ENCODE measurements at regions not wholly inside any gene's neighbourhood (a gene's known extent, or its start where the extent isn't known, plus 50 kb on each side); places are given as distances from the start of the nearest gene placed in this dataset.

GRCh38 chr19:46546194-46546896, 50.7 kb upstream of the PNMA8B start:
- intact Hi-C loops (cut with micrococcal nuclease; ENCODE audit: unreplicated experiment), result no loop called here
- POLR2A ChIA-PET, result no interaction called here
- no peak for TF ChIP-seq CTCF (IDR thresholded peaks at IDR 0.05; ENCODE audit: insufficient read depth in 1 of 2, low read depth in 1 of 2, low read length in 1 of 2, severe bottlenecking in 1 of 2, unreplicated experiment in 1 of 2)

GRCh38 chr19:46550684-46551083, 50.4 kb upstream of the CALM3 start:
- no TSS peak for BruUV-seq (replicated peaks)
- Histone ChIP-seq H3K4me3 (ENCODE audit: low read depth, low read length) (no peak overlapping the region), H3K4me1 (peaks cover 8% of the 10 kb centered on the region), H3K27me3 (replicated peaks; ENCODE audit: control insufficient read depth, insufficient read depth, low read length) (no peaks in the 10 kb centered on the region), H3K9me3 (peaks cover 35% of the 10 kb centered on the region), H3K36me3 (ENCODE audit: control insufficient read depth, insufficient read depth, low read length) (no peaks in the 10 kb centered on the region)
- H3K27me3 Mint-ChIP-seq (ENCODE audit: insufficient read depth, unreplicated experiment), result peaks cover 4% of the 10 kb centered on the region
- no peak overlapping the region for H3K27ac Mint-ChIP-seq (ENCODE audit: unreplicated experiment)
- H3K36me3 Mint-ChIP-seq (ENCODE audit: insufficient read depth, unreplicated experiment), result peaks cover 5% of the 10 kb centered on the region
- no peak for TF ChIP-seq CTCF (IDR thresholded peaks at IDR 0.05; ENCODE audit: insufficient read depth in 1 of 2, low read depth in 1 of 2, low read length in 1 of 2, severe bottlenecking in 1 of 2, unreplicated experiment in 1 of 2)
- CTCF ChIA-PET, result interaction anchor here (1.1 kb wide), 1 partner anchor 13 kb away, joined by 4 read pairs; no protein-coding TSS in a partner anchor
- H3K4me3 Mint-ChIP-seq (ENCODE audit: unreplicated experiment), result no peak overlapping the region
- POLR2A ChIA-PET, result no interaction called here
- no peak for DNase-seq
- H3K9me3 Mint-ChIP-seq (ENCODE audit: unreplicated experiment), result peaks cover 38% of the 10 kb centered on the region
- H3K4me1 Mint-ChIP-seq (ENCODE audit: low read depth, unreplicated experiment), result no peaks in the 10 kb centered on the region
- intact Hi-C loops (cut with micrococcal nuclease; ENCODE audit: unreplicated experiment), result no loop called here

More at GRCh38 chr19:46546194-46546896, 50.7 kb upstream of the PNMA8B start:
- H3K36me3 ChIP-seq (ENCODE audit: control insufficient read depth, insufficient read depth, low read length), result no peaks in the 10 kb centered on the region
- Mint-ChIP-seq H3K4me1 (ENCODE audit: low read depth, unreplicated experiment) (no peaks in the 10 kb centered on the region), H3K9me3 (ENCODE audit: unreplicated experiment) (peaks cover 21% of the 10 kb centered on the region), H3K27ac (ENCODE audit: unreplicated experiment) (no peak overlapping the region), H3K4me3 (ENCODE audit: unreplicated experiment) (no peak overlapping the region), H3K36me3 (ENCODE audit: insufficient read depth, unreplicated experiment) (peaks cover 5% of the 10 kb centered on the region), H3K27me3 (ENCODE audit: insufficient read depth, unreplicated experiment) (no peaks in the 10 kb centered on the region)
- H3K4me3 ChIP-seq (ENCODE audit: low read depth, low read length), result no peak overlapping the region
- DNase-seq, result peak; percentile 79 to 80
- CTCF ChIA-PET, result interaction anchor here (0.7 kb wide), 1 partner anchor 1330 kb away, joined by 4 read pairs; no protein-coding TSS in a partner anchor
- H3K27me3 ChIP-seq (replicated peaks; ENCODE audit: control insufficient read depth, insufficient read depth, low read length), result no peaks in the 10 kb centered on the region
- no TSS peak for BruUV-seq (replicated peaks)
- H3K9me3 ChIP-seq, result peaks cover 24% of the 10 kb centered on the region
- H3K4me1 ChIP-seq, result peaks cover 8% of the 10 kb centered on the region

- DNase-seq, result no peak
- Mint-ChIP-seq H3K4me1 (ENCODE audit: low read depth, unreplicated experiment) (no peaks in the 10 kb centered on the region), H3K27ac (ENCODE audit: unreplicated experiment) (no peak overlapping the region), H3K9me3 (ENCODE audit: unreplicated experiment) (peaks cover 38% of the 10 kb centered on the region), H3K27me3 (ENCODE audit: insufficient read depth, unreplicated experiment) (peaks cover 4% of the 10 kb centered on the region), H3K4me3 (ENCODE audit: unreplicated experiment) (no peak overlapping the region), H3K36me3 (ENCODE audit: insufficient read depth, unreplicated experiment) (peaks cover 5% of the 10 kb centered on the region)
- POLR2A ChIA-PET, result no interaction called here
- no peak for TF ChIP-seq CTCF (IDR thresholded peaks at IDR 0.05; ENCODE audit: insufficient read depth in 1 of 2, low read depth in 1 of 2, low read length in 1 of 2, severe bottlenecking in 1 of 2, unreplicated experiment in 1 of 2)
- CTCF ChIA-PET, result interaction anchor here (1.1 kb wide), 1 partner anchor 14 kb away, joined by 4 read pairs; no protein-coding TSS in a partner anchor
- H3K4me3 ChIP-seq (ENCODE audit: low read depth, low read length), result no peak overlapping the region
- H3K9me3 ChIP-seq, result peaks cover 35% of the 10 kb centered on the region
- intact Hi-C loops (cut with micrococcal nuclease; ENCODE audit: unreplicated experiment), result no loop called here
- no peaks in the 10 kb centered on the region for H3K27me3 ChIP-seq (replicated peaks; ENCODE audit: control insufficient read depth, insufficient read depth, low read length)
- H3K36me3 ChIP-seq (ENCODE audit: control insufficient read depth, insufficient read depth, low read length), result no peaks in the 10 kb centered on the region
- H3K4me1 ChIP-seq, result peaks cover 6% of the 10 kb centered on the region
- no TSS peak for BruUV-seq (replicated peaks)
Measured at GRCh38 chr19:46551164-46551563, 50.0 kb upstream of the CALM3 start.
